ENCODE measurements at regions not wholly inside any gene's neighbourhood (a gene's known extent, or its start where the extent isn't known, plus 50 kb on each side); places are given as distances from the start of the nearest gene placed in this dataset.

GRCh38 chr4:171759274-171759673 is 53.9 kb upstream of the GALNTL6 start:
- DNase-seq (ENCODE audit: low spot score), result no peak

- DNase-seq (ENCODE audit: low spot score), result no peak
Measured at GRCh38 chr4:171751538-171751937, 61.7 kb upstream of the GALNTL6 start.

- no peak for DNase-seq (ENCODE audit: low spot score)
Measured at GRCh38 chr4:171746418-171746817, 66.8 kb upstream of the GALNTL6 start.

- DNase-seq (ENCODE audit: low spot score), result no peak
Measured at GRCh38 chr4:171742436-171742835, 70.8 kb upstream of the GALNTL6 start.

- no peak for DNase-seq (ENCODE audit: low spot score)
Measured at GRCh38 chr4:171727185-171727584, 86.0 kb upstream of the GALNTL6 start.

GRCh38 chr4:171721937-171722336 is 91.3 kb upstream of the GALNTL6 start:
- DNase-seq (ENCODE audit: low spot score), result no peak

GRCh38 chr4:171719691-171720090 is 93.5 kb upstream of the GALNTL6 start:
- DNase-seq (ENCODE audit: low spot score), result no peak

- DNase-seq (ENCODE audit: low spot score), result no peak
Measured at GRCh38 chr4:171718665-171719064, 94.5 kb upstream of the GALNTL6 start.

GRCh38 chr4:171718069-171718468 is 95.1 kb upstream of the GALNTL6 start:
- DNase-seq (ENCODE audit: low spot score), result no peak

GRCh38 chr4:171717231-171717741 is 95.9 kb upstream of the GALNTL6 start:
- DNase-seq (ENCODE audit: low spot score), result no peak

- DNase-seq (ENCODE audit: low spot score), result no peak
Measured at GRCh38 chr4:171715973-171716372, 97.2 kb upstream of the GALNTL6 start.

GRCh38 chr4:171714791-171715454 is 98.3 kb upstream of the GALNTL6 start:
- DNase-seq (ENCODE audit: low spot score), result no peak

GRCh38 chr4:171710743-171711142 is 102.5 kb upstream of the GALNTL6 start:
- DNase-seq (ENCODE audit: low spot score), result no peak

GRCh38 chr4:171676555-171677215 is 136.5 kb upstream of the GALNTL6 start:
- no peak for DNase-seq (ENCODE audit: low spot score)

- no peak for DNase-seq (ENCODE audit: low spot score)
Measured at GRCh38 chr4:171674781-171675180, 138.4 kb upstream of the GALNTL6 start.

- no peak for DNase-seq (ENCODE audit: low spot score)
Measured at GRCh38 chr4:171668403-171668802, 144.8 kb upstream of the GALNTL6 start.

- DNase-seq (ENCODE audit: low spot score), result no peak
Measured at GRCh38 chr4:171667906-171668305, 145.3 kb upstream of the GALNTL6 start.

GRCh38 chr4:171651071-171651470 is 162.1 kb upstream of the GALNTL6 start:
- DNase-seq (ENCODE audit: low spot score), result no peak

GRCh38 chr4:171650543-171650942 is 162.7 kb upstream of the GALNTL6 start:
- no peak for DNase-seq (ENCODE audit: low spot score)

- no peak for DNase-seq (ENCODE audit: low spot score)
Measured at GRCh38 chr4:171648926-171649325, 164.3 kb upstream of the GALNTL6 start.

GRCh38 chr4:171646984-171647383 is 166.2 kb upstream of the GALNTL6 start:
- no peak for DNase-seq (ENCODE audit: low spot score)

- DNase-seq (ENCODE audit: low spot score), result no peak
Measured at GRCh38 chr4:171644430-171645057, 168.7 kb upstream of the GALNTL6 start.

GRCh38 chr4:171639540-171639939 is 173.7 kb upstream of the GALNTL6 start:
- DNase-seq (ENCODE audit: low spot score), result no peak
